ENCODE measurements at regions not wholly inside any gene's neighbourhood (a gene's known extent, or its start where the extent isn't known, plus 50 kb on each side); places are given as distances from the start of the nearest gene placed in this dataset.

- no peak for DNase-seq (ENCODE audit: low read depth in 2 of 2)
Observed at GRCh38 chr6:130314271-130314670, 51.5 kb upstream of the TMEM200A start.

GRCh38 chr6:130313206-130313605 is 52.6 kb upstream of the TMEM200A start:
- no peak for DNase-seq (ENCODE audit: low read depth in 2 of 2)

- no peak for DNase-seq (ENCODE audit: low read depth in 2 of 2)
Observed at GRCh38 chr6:130309028-130309427, 56.8 kb upstream of the TMEM200A start.

GRCh38 chr6:130307752-130308361 is 58.0 kb upstream of the TMEM200A start:
- peak; percentile 30 to 45 for DNase-seq (ENCODE audit: low read depth in 2 of 2)

- DNase-seq (ENCODE audit: low read depth in 2 of 2) = no peak
Observed at GRCh38 chr6:130306377-130306776, 59.4 kb upstream of the TMEM200A start.

GRCh38 chr6:130303431-130303830 is 62.4 kb upstream of the TMEM200A start:
- peak; percentile 71 for DNase-seq (ENCODE audit: low read depth in 2 of 2)

- DNase-seq (ENCODE audit: low read depth in 2 of 2) = no peak
Observed at GRCh38 chr6:130298258-130298657, 67.6 kb upstream of the TMEM200A start.

- no peak for DNase-seq (ENCODE audit: low read depth in 2 of 2)
Observed at GRCh38 chr6:130296854-130297253, 69.0 kb upstream of the TMEM200A start.

- peak; percentile 32 to 42 for DNase-seq (ENCODE audit: low read depth in 2 of 2)
Observed at GRCh38 chr6:130293800-130294199, 71.0 kb upstream of the SAMD3 start.

GRCh38 chr6:130288065-130288464 is 65.3 kb upstream of the SAMD3 start:
- peak in 1 of 2 experiments; percentile 12 for DNase-seq (ENCODE audit: low read depth in 2 of 2)

- peak in 1 of 2 experiments; percentile 5 for DNase-seq (ENCODE audit: low read depth in 2 of 2)
Observed at GRCh38 chr6:130282234-130282995, 59.7 kb upstream of the SAMD3 start.

- DNase-seq (ENCODE audit: low read depth in 2 of 2) = no peak
Observed at GRCh38 chr6:130276507-130276906, 53.8 kb upstream of the SAMD3 start.

- DNase-seq (ENCODE audit: low read depth in 2 of 2) = no peak
Observed at GRCh38 chr6:130274007-130274406, 51.3 kb upstream of the SAMD3 start.
